Endothelial cell of umbilical vein (primary cell): ENCODE measurements at regions not wholly inside any gene's neighbourhood (a gene's known extent, or its start where the extent isn't known, plus 50 kb on each side); places are given as distances from the start of the nearest gene placed in this dataset.

ENCODE experiments used
- BruUV-seq: library from RNA; stranded (reverse); fragments of 400-500 nt; replicated peaks from 2 replicates; lab custom pipeline; 2021; lab: Mats Ljungman, UMichigan
- CTCF ChIA-PET: fragments of 300-600, 350-600 bp; sonication (Branson Sonifier 250); formaldehyde crosslinking; loops from one replicate; lab custom pipeline; 2021; ENCODE audit warnings: antibody characterized with exemption, inconsistent platforms; lab: Charles Lee
- POLR2A ChIA-PET: fragments of 300-600, 350-600 bp; sonication (Branson Sonifier 250); formaldehyde crosslinking; loops from one replicate; lab custom pipeline; 2021; ENCODE audit warnings: antibody characterized with exemption, inconsistent platforms; lab: Charles Lee
- DNase-seq: peaks from one replicate; pipeline ENCODE4 v3.0.0-alpha.2; 2011; ENCODE audit warnings: low read depth, low spot score
- FAIRE-seq: peaks from 2 replicates; lab custom pipeline; 2011; peaks lifted over from hg19 to GRCh38; lab: Jason Lieb, UNC
- H2AFZ ChIP-seq: 2 replicates; pipeline ENCODE4 v1.6.0; 2012; ENCODE audit warnings: low read depth, low read length, control low read depth, inconsistent platforms
- H3K27ac ChIP-seq: 2 replicates; pipeline ENCODE4 v1.5.1; 2011; ENCODE audit warnings: low read depth, mild to moderate bottlenecking, control low read depth, low read length, moderate library complexity; ENCODE audit not compliant: insufficient read depth
- H3K27me3 ChIP-seq, 2 experiments: 2 replicates each; pipeline versions ENCODE4 v1.6.0 to v1.6.1; 2011; ENCODE audit warnings: low read length in 2 of 2, mixed read lengths in 1 of 2; ENCODE audit not compliant: control insufficient read depth in 2 of 2, insufficient read depth in 2 of 2
- H3K36me3 ChIP-seq, 2 experiments: 2 replicates in 1 of 2; 3 replicates in 1 of 2; pipeline ENCODE4 v1.5.1; 2011; ENCODE audit warnings: low read length in 2 of 2, mild to moderate bottlenecking in 1 of 2, moderate library complexity in 1 of 2; ENCODE audit not compliant: control insufficient read depth in 2 of 2, insufficient read depth in 2 of 2; ENCODE audit errors: extremely low read depth in 1 of 2
- H3K4me1 ChIP-seq: 3 replicates; pipeline ENCODE4 v1.5.1; 2011; ENCODE audit warnings: mild to moderate bottlenecking, low read length; ENCODE audit not compliant: control insufficient read depth, insufficient read depth; ENCODE audit errors: extremely low read depth
- H3K4me2 ChIP-seq: 2 replicates; pipeline ENCODE4 v1.6.1; 2011; ENCODE audit warnings: low read length, control low read depth, mixed read lengths; ENCODE audit not compliant: insufficient read depth
- H3K4me3 ChIP-seq, 3 experiments: fragments of 200-600 bp in 1 of 3; sonication (generic), shearing (Covaris generic) in 1 of 3; replicated peaks in 1 of 3; 2 replicates each; pipeline ENCODE4 v1.5.1; 2011 to 2016; ENCODE audit warnings: control low read depth in 3 of 3, low read length in 3 of 3, mild to moderate bottlenecking in 2 of 3, inconsistent platforms in 1 of 3, low read depth in 1 of 3, moderate library complexity in 1 of 3; ENCODE audit not compliant: insufficient read depth in 1 of 3
- H3K79me2 ChIP-seq: 2 replicates; pipeline ENCODE4 v1.6.0; 2012; ENCODE audit warnings: low read length, inconsistent platforms; ENCODE audit not compliant: control insufficient read depth, insufficient read depth
- H3K9ac ChIP-seq: replicated peaks from 2 replicates; pipeline ENCODE3; 2011; ENCODE audit warnings: low read length, control low read depth; ENCODE audit not compliant: insufficient read depth; ENCODE audit errors: extremely low read depth
- H3K9me1 ChIP-seq: replicated peaks from 3 replicates; pipeline ENCODE4 v1.6.0; 2011; ENCODE audit warnings: mild to moderate bottlenecking, low read length; ENCODE audit not compliant: control insufficient read depth, insufficient read depth; ENCODE audit errors: extremely low read depth
- H3K9me3 ChIP-seq: replicated peaks from 2 replicates; pipeline ENCODE4 v1.5.1; 2012; ENCODE audit warnings: low read length, inconsistent platforms; ENCODE audit not compliant: control insufficient read depth, insufficient read depth
- H4K20me1 ChIP-seq: replicated peaks from 2 replicates; pipeline ENCODE3; 2011; ENCODE audit warnings: mild to moderate bottlenecking, low read length; ENCODE audit not compliant: control insufficient read depth, insufficient read depth; ENCODE audit errors: extremely low read depth
- CTCF ChIP-seq, 2 donors: IDR thresholded peaks; 1 replicate in 1 of 2; 2 replicates in 1 of 2; pipeline ENCODE4 v1.5.1; 2011; ENCODE audit warnings: low read length in 2 of 2, mild to moderate bottlenecking in 2 of 2, moderate library complexity in 2 of 2, control low read depth in 1 of 2, inconsistent platforms in 1 of 2, low read depth in 1 of 2; ENCODE audit not compliant: insufficient read depth in 1 of 2; ENCODE audit errors: extremely low read depth in 1 of 2
- EZH2 ChIP-seq: IDR thresholded peaks from 2 replicates; pipeline ENCODE4 v1.6.1; 2012; ENCODE audit warnings: borderline replicate concordance, low read depth, mild to moderate bottlenecking, moderate library complexity, low read length, inconsistent platforms; ENCODE audit not compliant: severe bottlenecking
- FOS ChIP-seq: IDR thresholded peaks from 2 replicates; pipeline ENCODE4 v1.6.1; 2011; ENCODE audit warnings: mild to moderate bottlenecking, low read length, moderate library complexity, borderline replicate concordance; ENCODE audit not compliant: insufficient read depth
- GATA2 ChIP-seq: IDR thresholded peaks from 2 replicates; pipeline ENCODE4 v1.7.0; 2011; ENCODE audit warnings: low read depth, mild to moderate bottlenecking, moderate library complexity, mixed read lengths, low read length; ENCODE audit not compliant: insufficient read length, insufficient read depth
- JUN ChIP-seq: IDR thresholded peaks from 2 replicates; pipeline ENCODE4 v1.6.1; 2011; ENCODE audit warnings: borderline replicate concordance, low read depth; ENCODE audit not compliant: insufficient read length, insufficient read depth
- MAX ChIP-seq: IDR thresholded peaks from 2 replicates; pipeline ENCODE4 v1.6.1; 2011; ENCODE audit not compliant: insufficient read depth, insufficient read length
- MYC ChIP-seq: IDR thresholded peaks from one replicate; pipeline ENCODE4 v1.6.1; 2011; ENCODE audit warnings: mild to moderate bottlenecking, low read depth, low read length
- POLR2A ChIP-seq: IDR thresholded peaks from 2 replicates; pipeline ENCODE4 v1.6.1; 2012; ENCODE audit warnings: low read depth, mild to moderate bottlenecking, control low read depth, low read length
- POLR2AphosphoS5 ChIP-seq: IDR thresholded peaks from 2 replicates; pipeline ENCODE4 v1.6.1; 2012; ENCODE audit warnings: low read depth, mild to moderate bottlenecking, control low read depth, low read length, moderate library complexity; ENCODE audit not compliant: insufficient read depth
- dilution Hi-C: fragments of 300-500 bp; cut with MboI; formaldehyde crosslinking; loops from one replicate; pipeline ENCODE4 v1.15.0; 2019; ENCODE audit warnings: low sequenced_read_pairs; ENCODE audit not compliant: extremely low pct_ligation_motif_present
- intact Hi-C: fragments of 100-400 bp; cut with micrococcal nuclease; formaldehyde crosslinking; loops from one replicate; pipeline ENCODE4 v1.10.0; 2022

GRCh38 chr12:116666305-116666673 lies 71.6 kb downstream of the SPRING1 start:
- Histone ChIP-seq H3K9ac (no peak overlapping the region), H4K20me1 (no peaks in the 10 kb centered on the region), H3K79me2 (no peaks in the 10 kb centered on the region), H3K4me2 (no peak overlapping the region), H3K36me3 (no peaks in the 10 kb centered on the region), H3K27ac (no peak overlapping the region), H3K27me3 (peaks cover 0 to 3% of the 10 kb centered on the region in 2 experiments), H3K9me1 (no peaks in the 10 kb centered on the region), H2AFZ (no peak overlapping the region), H3K4me1 (no peaks in the 10 kb centered on the region), H3K4me3 (no peak overlapping the region), H3K9me3 (no peaks in the 10 kb centered on the region)
- ChIA-PET POLR2A (no interaction called here), CTCF (no interaction called here)
- no peak for FAIRE-seq
- dilution Hi-C loops = no loop called here
- no peak for TF ChIP-seq EZH2
- no peak for TF ChIP-seq MAX
- no peak for TF ChIP-seq POLR2AphosphoS5
- no peak for TF ChIP-seq POLR2A
- no peak for TF ChIP-seq GATA2
- no peak for TF ChIP-seq JUN
- no peak for TF ChIP-seq FOS
- no peak for TF ChIP-seq MYC
- no peak for TF ChIP-seq CTCF (IDR thresholded peaks at IDR 0.05; ENCODE audit: extremely low read depth in 1 of 2, insufficient read depth in 1 of 2, low read depth in 1 of 2, low read length in 2 of 2)
- no peak for DNase-seq
- intact Hi-C loops = no loop called here
- BruUV-seq = no TSS peak
